ENCODE measurements at regions not wholly inside any gene's neighbourhood (a gene's known extent, or its start where the extent isn't known, plus 50 kb on each side); places are given as distances from the start of the nearest gene placed in this dataset.

DNA sequence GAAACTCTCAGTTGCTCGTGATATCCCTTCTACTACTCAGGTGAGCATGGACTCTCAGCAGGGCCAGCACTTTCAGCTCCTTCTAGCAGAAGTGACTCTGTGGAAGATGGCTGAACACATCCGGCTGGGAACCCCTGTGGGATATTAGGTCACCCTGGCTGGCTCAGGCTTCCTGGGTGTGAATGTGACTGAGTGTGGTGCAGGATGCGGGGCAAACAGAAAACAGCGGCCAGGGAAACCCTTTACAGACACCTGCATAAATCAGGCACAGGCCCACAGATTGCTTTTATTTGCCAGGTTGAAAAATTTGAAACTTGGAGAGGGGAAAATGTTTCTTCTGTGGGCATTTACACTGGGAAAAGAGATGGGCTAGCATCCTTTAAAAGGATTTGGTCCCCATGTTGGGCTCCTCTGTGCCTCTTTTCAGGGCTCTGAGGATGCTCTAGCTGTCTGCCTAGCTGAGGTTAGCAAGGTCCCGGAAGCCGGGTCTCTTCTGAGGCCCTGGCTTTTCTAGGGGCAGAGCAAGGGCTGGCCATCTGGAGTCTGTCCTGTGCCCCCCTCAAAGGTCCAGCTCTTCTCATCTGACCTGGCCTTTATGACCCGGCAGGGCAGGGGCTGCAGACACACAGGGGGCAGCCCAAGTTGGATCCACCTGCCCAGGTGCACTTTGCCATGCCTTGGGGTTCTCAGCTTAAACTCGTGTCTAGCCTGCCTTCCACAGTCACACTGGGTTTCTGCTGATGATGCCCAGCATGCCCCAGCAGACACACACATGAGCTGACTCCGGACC lies 243.0 kb downstream of the SIPA1L2 start:
- TF ChIP-seq, protein P1, sequence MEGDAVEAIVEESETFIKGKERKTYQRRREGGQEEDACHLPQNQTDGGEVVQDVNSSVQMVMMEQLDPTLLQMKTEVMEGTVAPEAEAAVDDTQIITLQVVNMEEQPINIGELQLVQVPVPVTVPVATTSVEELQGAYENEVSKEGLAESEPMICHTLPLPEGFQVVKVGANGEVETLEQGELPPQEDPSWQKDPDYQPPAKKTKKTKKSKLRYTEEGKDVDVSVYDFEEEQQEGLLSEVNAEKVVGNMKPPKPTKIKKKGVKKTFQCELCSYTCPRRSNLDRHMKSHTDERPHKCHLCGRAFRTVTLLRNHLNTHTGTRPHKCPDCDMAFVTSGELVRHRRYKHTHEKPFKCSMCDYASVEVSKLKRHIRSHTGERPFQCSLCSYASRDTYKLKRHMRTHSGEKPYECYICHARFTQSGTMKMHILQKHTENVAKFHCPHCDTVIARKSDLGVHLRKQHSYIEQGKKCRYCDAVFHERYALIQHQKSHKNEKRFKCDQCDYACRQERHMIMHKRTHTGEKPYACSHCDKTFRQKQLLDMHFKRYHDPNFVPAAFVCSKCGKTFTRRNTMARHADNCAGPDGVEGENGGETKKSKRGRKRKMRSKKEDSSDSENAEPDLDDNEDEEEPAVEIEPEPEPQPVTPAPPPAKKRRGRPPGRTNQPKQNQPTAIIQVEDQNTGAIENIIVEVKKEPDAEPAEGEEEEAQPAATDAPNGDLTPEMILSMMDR (IDR thresholded peaks at IDR 0.05), result no peak
- no peak for TF ChIP-seq TP53 (CRISPR knock-in tag; IDR thresholded peaks at IDR 0.05)
- TF ChIP-seq FOXJ3 (CRISPR knock-in tag; IDR thresholded peaks at IDR 0.05; ENCODE audit: borderline replicate concordance), result no peak
- TF ChIP-seq SMAD3 (CRISPR knock-in tag; IDR thresholded peaks at IDR 0.05; ENCODE audit: borderline replicate concordance), result no peak
- TF ChIP-seq, protein P2, sequence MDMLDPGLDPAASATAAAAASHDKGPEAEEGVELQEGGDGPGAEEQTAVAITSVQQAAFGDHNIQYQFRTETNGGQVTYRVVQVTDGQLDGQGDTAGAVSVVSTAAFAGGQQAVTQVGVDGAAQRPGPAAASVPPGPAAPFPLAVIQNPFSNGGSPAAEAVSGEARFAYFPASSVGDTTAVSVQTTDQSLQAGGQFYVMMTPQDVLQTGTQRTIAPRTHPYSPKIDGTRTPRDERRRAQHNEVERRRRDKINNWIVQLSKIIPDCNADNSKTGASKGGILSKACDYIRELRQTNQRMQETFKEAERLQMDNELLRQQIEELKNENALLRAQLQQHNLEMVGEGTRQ (CRISPR knock-in tag; IDR thresholded peaks at IDR 0.05), result no peak
